ENCODE measurements at regions not wholly inside any gene's neighbourhood (a gene's known extent, or its start where the extent isn't known, plus 50 kb on each side); places are given as distances from the start of the nearest gene placed in this dataset.

- Histone ChIP-seq H3K36me3 (replicated peaks; ENCODE audit: low read depth, low read length) (no peaks in the 10 kb centered on the region), H3K79me2 (ENCODE audit: low read length) (no peaks in the 10 kb centered on the region), H3K4me3 (ENCODE audit: low read length) (no peak overlapping the region), H3K9me3 (ENCODE audit: insufficient read depth, low read length) (no peaks in the 10 kb centered on the region), H3K9ac (ENCODE audit: low read length) (no peak overlapping the region), H3K27me3 (ENCODE audit: low read depth, low read length) (peaks cover 15% of the 10 kb centered on the region), H3K4me2 (ENCODE audit: low read length) (no peak overlapping the region), H3K27ac (ENCODE audit: low read length) (no peak overlapping the region), H3K4me1 (ENCODE audit: low read length) (no peaks in the 10 kb centered on the region), H2AFZ (ENCODE audit: low read depth, low read length) (no peak overlapping the region), H4K20me1 (ENCODE audit: insufficient read depth, low read length) (no peaks in the 10 kb centered on the region)
- TF ChIP-seq EZH2phosphoT487 (IDR thresholded peaks at IDR 0.05; ENCODE audit: low read depth) (no peak), CTCF (IDR thresholded peaks at IDR 0.05; ENCODE audit: low read depth, low read length) (no peak)
Observed at GRCh38 chr18:49727816-49728215, 85.5 kb downstream of the ACAA2 start.

DNA sequence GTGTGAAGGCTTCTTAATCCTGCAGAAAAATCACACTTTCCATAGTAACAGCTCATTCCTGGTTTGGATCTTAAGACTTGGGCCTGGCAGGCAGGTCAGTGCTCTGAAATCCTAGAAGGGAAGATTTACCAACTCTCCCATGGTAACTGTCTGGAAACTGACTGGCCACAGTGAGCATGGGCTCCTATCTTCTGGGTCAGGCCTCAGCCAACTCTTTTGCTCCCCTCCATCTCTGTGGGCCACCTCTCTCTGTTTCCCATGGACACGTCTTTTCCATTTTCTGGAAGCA, 86.7 kb downstream of the ACAA2 start:
- H3K27me3 ChIP-seq (ENCODE audit: low read depth, low read length): peaks cover 27% of the 10 kb centered on the region
- H3K9me3 ChIP-seq (ENCODE audit: insufficient read depth, low read length): no peaks in the 10 kb centered on the region
- no peak overlapping the region for H3K9ac ChIP-seq (ENCODE audit: low read length)
- no peak overlapping the region for H3K27ac ChIP-seq (ENCODE audit: low read length)
- H3K4me2 ChIP-seq (ENCODE audit: low read length): no peak overlapping the region
- TF ChIP-seq EZH2phosphoT487 (IDR thresholded peaks at IDR 0.05; ENCODE audit: low read depth): no peak
- TF ChIP-seq CTCF (IDR thresholded peaks at IDR 0.05; ENCODE audit: low read depth, low read length): no peak
- H3K36me3 ChIP-seq (replicated peaks; ENCODE audit: low read depth, low read length): no peaks in the 10 kb centered on the region
- H4K20me1 ChIP-seq (ENCODE audit: insufficient read depth, low read length): no peaks in the 10 kb centered on the region
- H3K4me3 ChIP-seq (ENCODE audit: low read length): no peak overlapping the region
- H2AFZ ChIP-seq (ENCODE audit: low read depth, low read length): no peak overlapping the region
- H3K4me1 ChIP-seq (ENCODE audit: low read length): no peaks in the 10 kb centered on the region
- no peaks in the 10 kb centered on the region for H3K79me2 ChIP-seq (ENCODE audit: low read length)

DNA sequence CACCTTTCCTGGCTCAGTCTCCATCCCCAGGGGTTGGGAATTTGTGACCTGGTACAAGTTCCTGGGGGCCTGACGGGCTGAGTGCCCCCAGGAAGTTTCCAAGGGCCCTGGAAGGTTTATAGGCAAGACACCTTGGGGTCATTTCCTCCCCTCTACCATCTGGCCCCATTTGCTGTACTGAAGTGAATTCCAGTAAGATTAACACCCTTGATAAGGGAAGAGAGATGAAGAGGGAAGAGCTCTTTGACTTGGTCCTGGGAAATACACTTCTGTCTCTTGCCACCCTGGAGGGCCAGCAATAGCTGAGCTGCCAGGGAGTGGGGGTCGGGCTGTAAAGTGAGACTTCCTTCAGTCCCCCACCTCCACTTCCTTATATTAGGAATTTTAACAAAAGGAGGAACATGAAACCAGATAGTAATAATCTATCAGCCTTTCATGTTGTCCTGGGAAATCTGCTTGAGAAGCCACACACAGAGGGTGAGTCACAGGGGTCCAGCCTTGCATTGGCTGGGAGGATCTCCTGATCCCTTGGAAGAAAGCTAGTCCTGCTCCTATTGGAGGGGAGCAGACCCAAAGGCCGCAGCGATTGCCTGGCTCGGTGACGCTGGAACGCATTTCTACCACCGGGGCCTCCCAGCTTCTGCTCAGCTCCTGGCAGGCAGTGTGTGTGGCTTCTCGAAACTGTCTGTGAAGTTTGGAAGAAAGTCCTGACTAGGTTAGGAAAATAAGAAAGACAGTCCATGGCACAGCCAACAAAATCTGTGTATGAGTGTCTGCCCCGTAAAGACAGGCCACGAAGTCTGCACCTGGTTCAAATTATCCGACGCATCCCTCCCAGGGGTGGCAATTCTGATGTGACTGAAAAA, 87.3 kb downstream of the ACAA2 start:
- H4K20me1 ChIP-seq (ENCODE audit: insufficient read depth, low read length): no peaks in the 10 kb centered on the region
- peaks cover 33% of the 10 kb centered on the region for H3K27me3 ChIP-seq (ENCODE audit: low read depth, low read length)
- H3K9ac ChIP-seq (ENCODE audit: low read length): no peak overlapping the region
- H3K4me1 ChIP-seq (ENCODE audit: low read length): no peaks in the 10 kb centered on the region
- H3K79me2 ChIP-seq (ENCODE audit: low read length): no peaks in the 10 kb centered on the region
- no peak overlapping the region for H3K27ac ChIP-seq (ENCODE audit: low read length)
- no peak overlapping the region for H2AFZ ChIP-seq (ENCODE audit: low read depth, low read length)
- no peak overlapping the region for H3K4me3 ChIP-seq (ENCODE audit: low read length)
- no peak overlapping the region for H3K4me2 ChIP-seq (ENCODE audit: low read length)
- no peaks in the 10 kb centered on the region for H3K36me3 ChIP-seq (replicated peaks; ENCODE audit: low read depth, low read length)
- TF ChIP-seq EZH2phosphoT487 (IDR thresholded peaks at IDR 0.05; ENCODE audit: low read depth) (no peak), CTCF (IDR thresholded peaks at IDR 0.05; ENCODE audit: low read depth, low read length) (no peak)
- H3K9me3 ChIP-seq (ENCODE audit: insufficient read depth, low read length): no peaks in the 10 kb centered on the region

DNA sequence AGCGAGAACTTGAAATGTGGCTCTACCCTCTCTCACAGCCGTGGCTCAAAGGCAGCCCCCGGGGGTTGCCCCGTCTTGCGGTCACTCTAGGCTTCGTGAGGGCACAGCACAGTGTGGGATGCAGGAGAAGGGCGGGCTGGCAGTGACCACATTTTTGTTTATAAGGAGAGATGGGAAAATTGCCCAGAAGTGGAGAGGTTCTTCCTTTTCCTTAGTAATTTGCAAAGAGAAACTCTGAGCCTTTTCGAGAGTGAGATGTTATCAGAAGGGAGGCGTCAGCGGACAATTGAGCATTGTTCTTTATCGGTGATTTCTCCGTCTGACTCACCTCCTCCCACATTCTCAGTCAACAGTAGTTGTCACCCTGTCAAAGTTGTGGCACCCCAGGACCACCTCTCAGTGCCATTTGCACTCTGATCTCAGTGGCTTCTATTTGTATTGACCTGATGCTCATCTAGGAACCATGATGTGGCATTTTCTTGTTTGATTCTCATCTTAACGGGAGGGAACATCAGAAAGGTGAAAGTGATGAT, 89.6 kb downstream of the ACAA2 start:
- no peak overlapping the region for H2AFZ ChIP-seq (ENCODE audit: low read depth, low read length)
- H3K27ac ChIP-seq (ENCODE audit: low read length): no peak overlapping the region
- peaks cover 33% of the 10 kb centered on the region for H3K27me3 ChIP-seq (ENCODE audit: low read depth, low read length)
- H3K36me3 ChIP-seq (replicated peaks; ENCODE audit: low read depth, low read length): no peaks in the 10 kb centered on the region
- H4K20me1 ChIP-seq (ENCODE audit: insufficient read depth, low read length): no peaks in the 10 kb centered on the region
- no peak overlapping the region for H3K9ac ChIP-seq (ENCODE audit: low read length)
- H3K79me2 ChIP-seq (ENCODE audit: low read length): no peaks in the 10 kb centered on the region
- no peak overlapping the region for H3K4me3 ChIP-seq (ENCODE audit: low read length)
- H3K9me3 ChIP-seq (ENCODE audit: insufficient read depth, low read length): no peaks in the 10 kb centered on the region
- no peak for TF ChIP-seq CTCF (IDR thresholded peaks at IDR 0.05; ENCODE audit: low read depth, low read length)
- H3K4me1 ChIP-seq (ENCODE audit: low read length): no peaks in the 10 kb centered on the region
- no peak overlapping the region for H3K4me2 ChIP-seq (ENCODE audit: low read length)
